PFSK-1 (cell line): ENCODE measurements at regions not wholly inside any gene's neighbourhood (a gene's known extent, or its start where the extent isn't known, plus 50 kb on each side); places are given as distances from the start of the nearest gene placed in this dataset.

Source experiments
- FOXP2 ChIP-seq: optimal IDR thresholded peaks from 2 replicates; pipeline ENCODE3; 2011; ENCODE audit warnings: borderline replicate concordance, control low read depth, inconsistent platforms; ENCODE audit not compliant: insufficient read depth; ENCODE audit errors: extremely low read length, extremely low read depth
- REST ChIP-seq, 2 experiments: IDR thresholded peaks; 2 replicates each; pipeline versions ENCODE4 v1.6.1 to v1.8.0; 2011 to 2012; ENCODE audit warnings: low read depth in 2 of 2, low read length in 2 of 2, control low read depth in 1 of 2, inconsistent platforms in 1 of 2, mild to moderate bottlenecking in 1 of 2, moderate library complexity in 1 of 2; ENCODE audit not compliant: insufficient read depth in 1 of 2
- TAF1 ChIP-seq: IDR thresholded peaks from 2 replicates; pipeline ENCODE4 v1.6.1; 2012; ENCODE audit warnings: low read length, control low read depth, borderline replicate concordance; ENCODE audit not compliant: insufficient read depth

GRCh38 chr1:234694661-234695060 is 84.7 kb upstream of the IRF2BP2 start:
- TF ChIP-seq REST (IDR thresholded peaks at IDR 0.05; ENCODE audit: insufficient read depth in 1 of 2, low read depth in 2 of 2, low read length in 2 of 2) (no peak), TAF1 (no peak), FOXP2 (no peak)
